ENCODE measurements at regions not wholly inside any gene's neighbourhood (a gene's known extent, or its start where the extent isn't known, plus 50 kb on each side); places are given as distances from the start of the nearest gene placed in this dataset.
"Not testable (repeated sequence)": the region's sequence is repeated elsewhere in the genome, so short reads cannot be mapped to it uniquely, and the experiment has no call there.

- TF ChIP-seq, protein P1, sequence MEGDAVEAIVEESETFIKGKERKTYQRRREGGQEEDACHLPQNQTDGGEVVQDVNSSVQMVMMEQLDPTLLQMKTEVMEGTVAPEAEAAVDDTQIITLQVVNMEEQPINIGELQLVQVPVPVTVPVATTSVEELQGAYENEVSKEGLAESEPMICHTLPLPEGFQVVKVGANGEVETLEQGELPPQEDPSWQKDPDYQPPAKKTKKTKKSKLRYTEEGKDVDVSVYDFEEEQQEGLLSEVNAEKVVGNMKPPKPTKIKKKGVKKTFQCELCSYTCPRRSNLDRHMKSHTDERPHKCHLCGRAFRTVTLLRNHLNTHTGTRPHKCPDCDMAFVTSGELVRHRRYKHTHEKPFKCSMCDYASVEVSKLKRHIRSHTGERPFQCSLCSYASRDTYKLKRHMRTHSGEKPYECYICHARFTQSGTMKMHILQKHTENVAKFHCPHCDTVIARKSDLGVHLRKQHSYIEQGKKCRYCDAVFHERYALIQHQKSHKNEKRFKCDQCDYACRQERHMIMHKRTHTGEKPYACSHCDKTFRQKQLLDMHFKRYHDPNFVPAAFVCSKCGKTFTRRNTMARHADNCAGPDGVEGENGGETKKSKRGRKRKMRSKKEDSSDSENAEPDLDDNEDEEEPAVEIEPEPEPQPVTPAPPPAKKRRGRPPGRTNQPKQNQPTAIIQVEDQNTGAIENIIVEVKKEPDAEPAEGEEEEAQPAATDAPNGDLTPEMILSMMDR (IDR thresholded peaks at IDR 0.05; ENCODE audit: low read depth, low read length, missing input control), result no peak
Measured at GRCh38 chr17:27207073-27207513, 86.8 kb upstream of the WSB1 start (continued).

- not testable (repeated sequence) for H3K4me3 ChIP-seq (ENCODE audit: low read depth in 1 of 3, low read length in 3 of 3); H3K9me3 ChIP-seq (ENCODE audit: control insufficient read depth in 4 of 4, low read length in 3 of 4); H3K36me3 ChIP-seq (ENCODE audit: control insufficient read depth in 4 of 4, insufficient read depth in 3 of 4, low read depth in 1 of 4, low read length in 3 of 4)
Measured at GRCh38 chr17:27208370-27208769, 85.5 kb upstream of the WSB1 start.

DNA sequence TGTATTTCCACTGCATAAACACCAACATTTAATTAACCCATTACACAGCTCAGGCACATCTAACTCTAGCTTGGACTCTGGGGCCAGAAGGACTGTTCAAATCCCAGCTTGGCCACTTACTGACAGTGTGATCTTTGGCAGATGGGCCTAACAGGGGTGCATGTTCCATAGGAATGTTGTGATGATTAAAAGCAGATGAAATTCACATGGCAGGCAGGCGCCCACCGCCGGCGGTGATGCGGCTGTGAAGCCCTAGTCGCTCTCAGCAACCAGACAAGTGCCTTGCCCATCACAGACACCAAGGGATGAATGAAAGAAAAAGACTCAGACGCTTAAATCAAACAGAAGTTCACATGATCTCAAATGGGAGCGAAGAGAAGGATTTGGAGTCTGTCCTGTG is 84.6 kb upstream of the WSB1 start:
- TF ChIP-seq RXRA (IDR thresholded peaks at IDR 0.05) (no peak), TAF1 (conservative IDR thresholded peaks at IDR 0.05) (no peak), REST (IDR thresholded peaks at IDR 0.05) (no peak), NR2F2 (IDR thresholded peaks at IDR 0.05) (no peak), HNF4A (conservative IDR thresholded peaks at IDR 0.05) (no peak), ATF3 (IDR thresholded peaks at IDR 0.05) (no peak), YY1 (IDR thresholded peaks at IDR 0.05) (no peak), FOXA2 (IDR thresholded peaks at IDR 0.05) (no peak), JUND (IDR thresholded peaks at IDR 0.05) (no peak), FOXA1 (IDR thresholded peaks at IDR 0.05) (no peak), HNF4G (IDR thresholded peaks at IDR 0.05) (no peak), GABPA (IDR thresholded peaks at IDR 0.05 in 1 of 2, conservative IDR thresholded peaks at IDR 0.05 in 1 of 2) (no peak), RAD21 (IDR thresholded peaks at IDR 0.05) (no peak), MAX (IDR thresholded peaks at IDR 0.05) (no peak)
- TF ChIP-seq, protein P2, sequence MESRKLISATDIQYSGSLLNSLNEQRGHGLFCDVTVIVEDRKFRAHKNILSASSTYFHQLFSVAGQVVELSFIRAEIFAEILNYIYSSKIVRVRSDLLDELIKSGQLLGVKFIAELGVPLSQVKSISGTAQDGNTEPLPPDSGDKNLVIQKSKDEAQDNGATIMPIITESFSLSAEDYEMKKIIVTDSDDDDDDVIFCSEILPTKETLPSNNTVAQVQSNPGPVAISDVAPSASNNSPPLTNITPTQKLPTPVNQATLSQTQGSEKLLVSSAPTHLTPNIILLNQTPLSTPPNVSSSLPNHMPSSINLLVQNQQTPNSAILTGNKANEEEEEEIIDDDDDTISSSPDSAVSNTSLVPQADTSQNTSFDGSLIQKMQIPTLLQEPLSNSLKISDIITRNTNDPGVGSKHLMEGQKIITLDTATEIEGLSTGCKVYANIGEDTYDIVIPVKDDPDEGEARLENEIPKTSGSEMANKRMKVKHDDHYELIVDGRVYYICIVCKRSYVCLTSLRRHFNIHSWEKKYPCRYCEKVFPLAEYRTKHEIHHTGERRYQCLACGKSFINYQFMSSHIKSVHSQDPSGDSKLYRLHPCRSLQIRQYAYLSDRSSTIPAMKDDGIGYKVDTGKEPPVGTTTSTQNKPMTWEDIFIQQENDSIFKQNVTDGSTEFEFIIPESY (IDR thresholded peaks at IDR 0.05), result no peak
- TF ChIP-seq, protein P1 (IDR thresholded peaks at IDR 0.05; ENCODE audit: low read depth, low read length, missing input control), result no peak
- 83% methylated on average over 8 of the region's 8 CpGs for WGBS
- H3K27me3 ChIP-seq (ENCODE audit: control insufficient read depth in 4 of 4, insufficient read depth in 4 of 4, low read length in 3 of 4), result no peaks in the 10 kb centered on the region

More at GRCh38 chr17:27208370-27208769, 85.5 kb upstream of the WSB1 start:
- H3K27ac ChIP-seq (ENCODE audit: low read depth in 1 of 2, low read length in 2 of 2); H3K27me3 ChIP-seq (ENCODE audit: control insufficient read depth in 4 of 4, insufficient read depth in 4 of 4, low read length in 3 of 4); H3K4me1 ChIP-seq (ENCODE audit: control insufficient read depth in 4 of 4, insufficient read depth in 4 of 4, low read length in 3 of 4); H3K9ac ChIP-seq (ENCODE audit: low read depth in 1 of 2, low read length in 2 of 2); DNase-seq (ENCODE audit: low spot score): not testable (repeated sequence)

DNA sequence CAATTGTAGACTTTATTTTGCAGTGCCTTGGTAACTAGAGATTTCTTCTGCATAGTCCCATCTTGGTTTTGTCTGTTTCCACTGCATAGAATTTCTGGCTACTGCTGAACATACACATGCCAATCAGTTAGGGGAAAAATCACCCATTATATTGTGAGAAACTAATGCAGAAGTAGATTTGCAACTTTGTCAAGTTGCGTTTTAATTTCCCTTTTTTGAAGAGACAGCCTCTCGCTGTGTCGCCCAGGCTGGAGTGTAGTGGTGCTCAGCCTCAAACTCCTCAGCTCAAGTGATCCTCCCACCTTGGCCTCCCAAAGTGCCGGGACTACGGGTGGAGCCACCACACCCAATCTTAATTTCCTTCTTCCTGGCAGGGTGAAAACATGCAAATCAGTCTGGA is 83.1 kb upstream of the WSB1 start:
- not testable (repeated sequence) for H3K9me3 ChIP-seq (ENCODE audit: control insufficient read depth in 4 of 4, low read length in 3 of 4); H3K4me1 ChIP-seq (ENCODE audit: control insufficient read depth in 4 of 4, insufficient read depth in 4 of 4, low read length in 3 of 4); H3K27me3 ChIP-seq (ENCODE audit: control insufficient read depth in 4 of 4, insufficient read depth in 4 of 4, low read length in 3 of 4); H3K36me3 ChIP-seq (ENCODE audit: control insufficient read depth in 4 of 4, insufficient read depth in 3 of 4, low read depth in 1 of 4, low read length in 3 of 4); H3K27ac ChIP-seq (ENCODE audit: low read depth in 1 of 2, low read length in 2 of 2); H3K9ac ChIP-seq (ENCODE audit: low read depth in 1 of 2, low read length in 2 of 2); H3K4me3 ChIP-seq (ENCODE audit: low read depth in 1 of 3, low read length in 3 of 3); DNase-seq (ENCODE audit: low spot score)
- WGBS, result 70% methylated on average over 1 of the region's 5 CpGs

More for the DNA sequence above, 84.6 kb upstream of the WSB1 start:
- H3K36me3 ChIP-seq (ENCODE audit: control insufficient read depth in 4 of 4, insufficient read depth in 3 of 4, low read depth in 1 of 4, low read length in 3 of 4), result no peaks in the 10 kb centered on the region
- H3K4me1 ChIP-seq (ENCODE audit: control insufficient read depth in 4 of 4, insufficient read depth in 4 of 4, low read length in 3 of 4), result no peaks in the 10 kb centered on the region
- no peak overlapping the region for H3K4me3 ChIP-seq (ENCODE audit: low read depth in 1 of 3, low read length in 3 of 3)
- no peak overlapping the region for H3K9ac ChIP-seq (ENCODE audit: low read depth in 1 of 2, low read length in 2 of 2)
- no peak overlapping the region for H3K27ac ChIP-seq (ENCODE audit: low read depth in 1 of 2, low read length in 2 of 2)
- peaks cover 0 to 4% (median 1%) of the 10 kb centered on the region in 4 donors for H3K9me3 ChIP-seq (ENCODE audit: control insufficient read depth in 4 of 4, low read length in 3 of 4)
- DNase-seq (ENCODE audit: low spot score), result no peak

Data from liver (tissue), 8 donors.